ENCODE measurements at regions not wholly inside any gene's neighbourhood (a gene's known extent, or its start where the extent isn't known, plus 50 kb on each side); places are given as distances from the start of the nearest gene placed in this dataset.

GRCh38 chr6:168765752-168766151 lies 324.8 kb downstream of the SMOC2 start:
- TF ChIP-seq GATA2 (IDR thresholded peaks at IDR 0.05; ENCODE audit: low read depth, low read length) (peak; percentile 74), GATA3 (IDR thresholded peaks at IDR 0.05; ENCODE audit: low read depth, low read length) (peak; percentile 46; the same call in 1 of the 2 replicates)

- TF ChIP-seq GATA3 (IDR thresholded peaks at IDR 0.05; ENCODE audit: low read depth, low read length) (no peak), GATA2 (IDR thresholded peaks at IDR 0.05; ENCODE audit: low read depth, low read length) (no peak)
These were observed 315.1 kb downstream of the SMOC2 start for GRCh38 chr6:168756009-168756634.

- no peak for TF ChIP-seq GATA2 (IDR thresholded peaks at IDR 0.05; ENCODE audit: low read depth, low read length)
- no peak for TF ChIP-seq GATA3 (IDR thresholded peaks at IDR 0.05; ENCODE audit: low read depth, low read length)
These were observed 305.7 kb downstream of the SMOC2 start for GRCh38 chr6:168746643-168747042.

GRCh38 chr6:168746013-168746412 lies 305.0 kb downstream of the SMOC2 start:
- no peak for TF ChIP-seq GATA2 (IDR thresholded peaks at IDR 0.05; ENCODE audit: low read depth, low read length)
- TF ChIP-seq GATA3 (IDR thresholded peaks at IDR 0.05; ENCODE audit: low read depth, low read length), result no peak

GRCh38 chr6:168744861-168745260 lies 303.9 kb downstream of the SMOC2 start:
- TF ChIP-seq GATA2 (IDR thresholded peaks at IDR 0.05; ENCODE audit: low read depth, low read length) (no peak), GATA3 (IDR thresholded peaks at IDR 0.05; ENCODE audit: low read depth, low read length) (no peak)

GRCh38 chr6:168741942-168742782 lies 301.2 kb downstream of the SMOC2 start:
- TF ChIP-seq GATA2 (IDR thresholded peaks at IDR 0.05; ENCODE audit: low read depth, low read length) (no peak), GATA3 (IDR thresholded peaks at IDR 0.05; ENCODE audit: low read depth, low read length) (no peak)

- no peak for TF ChIP-seq GATA2 (IDR thresholded peaks at IDR 0.05; ENCODE audit: low read depth, low read length)
- no peak for TF ChIP-seq GATA3 (IDR thresholded peaks at IDR 0.05; ENCODE audit: low read depth, low read length)
These were observed 300.3 kb downstream of the SMOC2 start for GRCh38 chr6:168741305-168741704.

- TF ChIP-seq GATA3 (IDR thresholded peaks at IDR 0.05; ENCODE audit: low read depth, low read length), result no peak
- no peak for TF ChIP-seq GATA2 (IDR thresholded peaks at IDR 0.05; ENCODE audit: low read depth, low read length)
These were observed 298.4 kb downstream of the SMOC2 start for GRCh38 chr6:168739381-168739780.

- TF ChIP-seq GATA2 (IDR thresholded peaks at IDR 0.05; ENCODE audit: low read depth, low read length) (no peak), GATA3 (IDR thresholded peaks at IDR 0.05; ENCODE audit: low read depth, low read length) (no peak)
These were observed 296.5 kb downstream of the SMOC2 start for GRCh38 chr6:168737481-168737880.

- no peak for TF ChIP-seq GATA2 (IDR thresholded peaks at IDR 0.05; ENCODE audit: low read depth, low read length)
- no peak for TF ChIP-seq GATA3 (IDR thresholded peaks at IDR 0.05; ENCODE audit: low read depth, low read length)
These were observed 296.0 kb downstream of the SMOC2 start for GRCh38 chr6:168737014-168737413.

GRCh38 chr6:168736039-168736438 lies 295.1 kb downstream of the SMOC2 start:
- TF ChIP-seq GATA3 (IDR thresholded peaks at IDR 0.05; ENCODE audit: low read depth, low read length), result no peak
- TF ChIP-seq GATA2 (IDR thresholded peaks at IDR 0.05; ENCODE audit: low read depth, low read length), result no peak

GRCh38 chr6:168735268-168735949 lies 294.4 kb downstream of the SMOC2 start:
- TF ChIP-seq GATA3 (IDR thresholded peaks at IDR 0.05; ENCODE audit: low read depth, low read length), result no peak
- no peak for TF ChIP-seq GATA2 (IDR thresholded peaks at IDR 0.05; ENCODE audit: low read depth, low read length)

- TF ChIP-seq GATA2 (IDR thresholded peaks at IDR 0.05; ENCODE audit: low read depth, low read length) (no peak), GATA3 (IDR thresholded peaks at IDR 0.05; ENCODE audit: low read depth, low read length) (no peak)
These were observed 293.5 kb downstream of the SMOC2 start for GRCh38 chr6:168734523-168734922.

- TF ChIP-seq GATA3 (IDR thresholded peaks at IDR 0.05; ENCODE audit: low read depth, low read length) (no peak), GATA2 (IDR thresholded peaks at IDR 0.05; ENCODE audit: low read depth, low read length) (no peak)
These were observed 291.7 kb downstream of the SMOC2 start for GRCh38 chr6:168732676-168733075.

All from SH-SY5Y (cell line).